ENCODE measurements at regions not wholly inside any gene's neighbourhood (a gene's known extent, or its start where the extent isn't known, plus 50 kb on each side); places are given as distances from the start of the nearest gene placed in this dataset.
A peak's percentile ranks its signal among the peaks of the same experiment; 100 is the strongest.

GRCh38 chrX:30504309-30504708, 73.3 kb downstream of the TASL start:
- no peak for DNase-seq
- no peak for ATAC-seq
- H3K27me3 ChIP-seq = no peaks in the 10 kb centered on the region
- no peak overlapping the region for H3K4me3 ChIP-seq
- intact Hi-C loops (cut with DNase I) = no loop called here
- no peaks in the 10 kb centered on the region for H3K9me3 ChIP-seq
- H3K27ac ChIP-seq = no peak overlapping the region
- H3K36me3 ChIP-seq = no peaks in the 10 kb centered on the region
- peak; percentile 38 for TF ChIP-seq CTCF (IDR thresholded peaks at IDR 0.05)
- no peaks in the 10 kb centered on the region for H3K4me1 ChIP-seq

GRCh38 chrX:30495468-30495867, 82.1 kb downstream of the TASL start:
- ATAC-seq = no peak
- TF ChIP-seq CTCF (IDR thresholded peaks at IDR 0.05) = no peak
- Histone ChIP-seq H3K36me3 (no peaks in the 10 kb centered on the region), H3K27me3 (no peaks in the 10 kb centered on the region), H3K9me3 (no peaks in the 10 kb centered on the region), H3K4me1 (no peaks in the 10 kb centered on the region), H3K4me3 (no peak overlapping the region), H3K27ac (no peak overlapping the region)
- DNase-seq = no peak
- intact Hi-C loops (cut with DNase I) = no loop called here

- H3K4me3 ChIP-seq = no peak overlapping the region
- H3K27ac ChIP-seq = no peak overlapping the region
Observed at GRCh38 chrX:30493348-30493747, 84.2 kb downstream of the TASL start.

GRCh38 chrX:30489323-30489722, 88.2 kb downstream of the TASL start:
- H3K4me3 ChIP-seq = no peak overlapping the region
- no peaks in the 10 kb centered on the region for H3K27me3 ChIP-seq
- intact Hi-C loops (cut with DNase I) = no loop called here
- no peaks in the 10 kb centered on the region for H3K9me3 ChIP-seq
- no peak for TF ChIP-seq CTCF (IDR thresholded peaks at IDR 0.05)
- ATAC-seq (no peak), DNase-seq (no peak)
- no peak overlapping the region for H3K27ac ChIP-seq
- no peaks in the 10 kb centered on the region for H3K4me1 ChIP-seq
- H3K36me3 ChIP-seq = no peaks in the 10 kb centered on the region

More at GRCh38 chrX:30493348-30493747, 84.2 kb downstream of the TASL start:
- no peak for TF ChIP-seq CTCF (IDR thresholded peaks at IDR 0.05)
- Histone ChIP-seq H3K9me3 (no peaks in the 10 kb centered on the region), H3K36me3 (no peaks in the 10 kb centered on the region), H3K27me3 (no peaks in the 10 kb centered on the region), H3K4me1 (no peaks in the 10 kb centered on the region)
- intact Hi-C loops (cut with DNase I) = no loop called here
- DNase-seq (no peak), ATAC-seq (no peak)

GRCh38 chrX:30488092-30488491, 89.5 kb downstream of the TASL start:
- TF ChIP-seq CTCF (IDR thresholded peaks at IDR 0.05) = no peak
- H3K4me1 ChIP-seq = no peaks in the 10 kb centered on the region
- H3K27ac ChIP-seq = no peak overlapping the region
- no peaks in the 10 kb centered on the region for H3K9me3 ChIP-seq
- DNase-seq (no peak), ATAC-seq (no peak)
- H3K4me3 ChIP-seq = no peak overlapping the region
- intact Hi-C loops (cut with DNase I) = no loop called here
- H3K27me3 ChIP-seq = no peaks in the 10 kb centered on the region
- no peaks in the 10 kb centered on the region for H3K36me3 ChIP-seq

- H3K36me3 ChIP-seq = no peaks in the 10 kb centered on the region
- intact Hi-C loops (cut with DNase I) = no loop called here
- H3K9me3 ChIP-seq = no peaks in the 10 kb centered on the region
- no peak for ATAC-seq
- H3K27ac ChIP-seq = no peak overlapping the region
- H3K27me3 ChIP-seq = no peaks in the 10 kb centered on the region
- no peak for TF ChIP-seq CTCF (IDR thresholded peaks at IDR 0.05)
- DNase-seq = no peak
- no peak overlapping the region for H3K4me3 ChIP-seq
- H3K4me1 ChIP-seq = no peaks in the 10 kb centered on the region
Observed at GRCh38 chrX:30483996-30484395, 93.6 kb downstream of the TASL start.

Measured in upper lobe of right lung (tissue), 1 donor.